H1 (cell line): ENCODE measurements at regions not wholly inside any gene's neighbourhood (a gene's known extent, or its start where the extent isn't known, plus 50 kb on each side); places are given as distances from the start of the nearest gene placed in this dataset.

Source experiments
- CTCF ChIA-PET: fragments of 300-600 bp; sonication (Branson Sonifier 250); formaldehyde crosslinking; loops from one replicate; lab custom pipeline; 2021; ENCODE audit not compliant: partially characterized antibody; lab: Charles Lee
- POLR2A ChIA-PET: fragments of 300-600 bp; sonication (Branson Sonifier 250); formaldehyde crosslinking; loops from one replicate; lab custom pipeline; 2021; ENCODE audit warnings: inconsistent platforms; ENCODE audit not compliant: partially characterized antibody; lab: Charles Lee
- DNase-seq, 2 experiments: peaks; one replicate each; pipeline versions ENCODE4 v3.0.0 to v3.0.0-alpha.2; 2010 to 2022; ENCODE audit warnings: low spot score in 2 of 2, low read depth in 1 of 2, mixed read lengths in 1 of 2
- FAIRE-seq: peaks from 2 replicates; lab custom pipeline; 2011; peaks lifted over from hg19 to GRCh38; lab: Jason Lieb, UNC
- H2AFZ ChIP-seq: 2 replicates; pipeline ENCODE4 v1.8.1; 2012; ENCODE audit warnings: low read length, inconsistent platforms
- H2AK5ac ChIP-seq: 2 replicates; pipeline ENCODE4 v1.6.1; 2013; ENCODE audit warnings: low read depth, low read length
- H2BK120ac ChIP-seq: replicated peaks from 2 replicates; pipeline ENCODE3; 2013; ENCODE audit warnings: low read depth, low read length, inconsistent platforms
- H2BK12ac ChIP-seq: 2 replicates; pipeline ENCODE4 v1.6.1; 2013; ENCODE audit warnings: low read depth, low read length
- H2BK15ac ChIP-seq: 2 replicates; pipeline ENCODE4 v1.6.1; 2013; ENCODE audit warnings: low read length
- H2BK20ac ChIP-seq: 2 replicates; pipeline ENCODE4 v1.6.1; 2013; ENCODE audit warnings: low read length
- H2BK5ac ChIP-seq: 2 replicates; pipeline ENCODE4 v1.6.1; 2013; ENCODE audit warnings: low read depth, low read length
- H3K14ac ChIP-seq: 2 replicates; pipeline ENCODE4 v1.6.1; 2013; ENCODE audit warnings: inconsistent platforms; ENCODE audit not compliant: insufficient read length
- H3K18ac ChIP-seq: 2 replicates; pipeline ENCODE4 v1.6.1; 2013; ENCODE audit warnings: low read length; ENCODE audit errors: extremely low read depth
- H3K23ac ChIP-seq: 2 replicates; pipeline ENCODE4 v1.6.1; 2013; ENCODE audit warnings: inconsistent platforms; ENCODE audit not compliant: insufficient read length
- H3K23me2 ChIP-seq: 2 replicates; pipeline ENCODE4 v1.6.1; 2013; ENCODE audit warnings: low read depth, low read length
- H3K27ac ChIP-seq: 2 replicates; pipeline ENCODE4 v1.6.1; 2011; ENCODE audit warnings: low read depth, low read length, inconsistent platforms
- H3K27me3 ChIP-seq, 4 experiments: replicated peaks in 1 of 4; 1 replicate in 1 of 4; 2 replicates in 3 of 4; pipeline versions ENCODE4 v1.6.1 to v1.8.1; 2011 to 2013; ENCODE audit warnings: low read length in 3 of 4, mild to moderate bottlenecking in 3 of 4, inconsistent platforms in 2 of 4, mixed read lengths in 2 of 4, moderate library complexity in 1 of 4; ENCODE audit not compliant: control insufficient read depth in 3 of 4, insufficient read depth in 3 of 4; ENCODE audit errors: extremely low read depth in 1 of 4
- H3K36me3 ChIP-seq, 4 experiments: 2 replicates each; pipeline versions ENCODE4 v1.6.1 to v1.8.1; 2011 to 2013; ENCODE audit warnings: mild to moderate bottlenecking in 4 of 4, low read length in 3 of 4, moderate library complexity in 2 of 4, control low read depth in 1 of 4, inconsistent platforms in 1 of 4; ENCODE audit not compliant: insufficient read depth in 4 of 4, control insufficient read depth in 2 of 4
- H3K4ac ChIP-seq: replicated peaks from 2 replicates; pipeline ENCODE3; 2013; ENCODE audit warnings: low read length, low read depth, mixed read lengths, inconsistent platforms; ENCODE audit not compliant: insufficient read length
- H3K4me1 ChIP-seq, 4 experiments: replicated peaks in 1 of 4; 1 replicate in 1 of 4; 2 replicates in 3 of 4; pipeline versions ENCODE4 v1.6.1 to v1.8.1; 2011 to 2013; ENCODE audit warnings: low read length in 3 of 4, inconsistent platforms in 2 of 4, mixed read lengths in 1 of 4; ENCODE audit not compliant: insufficient read depth in 4 of 4, control insufficient read depth in 3 of 4
- H3K4me2 ChIP-seq, 2 experiments: 2 replicates each; pipeline versions ENCODE4 v1.6.1 to v1.8.1; 2011 to 2013; ENCODE audit warnings: low read depth in 2 of 2, low read length in 2 of 2, control low read depth in 1 of 2, inconsistent platforms in 1 of 2, mild to moderate bottlenecking in 1 of 2; ENCODE audit not compliant: insufficient read depth in 1 of 2
- H3K4me3 ChIP-seq, 4 experiments: fragments of 200-600, 300-600 bp in 1 of 4; sonication (generic), shearing (Covaris generic), sonication (Bioruptor Twin) in 1 of 4; 2 replicates each; pipeline versions ENCODE4 v1.5.1 to v1.8.1; 2011 to 2016; ENCODE audit warnings: low read length in 4 of 4, low read depth in 3 of 4, control low read depth in 2 of 4, inconsistent platforms in 2 of 4, mild to moderate bottlenecking in 2 of 4, mixed read lengths in 1 of 4, moderate library complexity in 1 of 4; ENCODE audit not compliant: insufficient read depth in 2 of 4; ENCODE audit errors: extremely low read depth in 1 of 4
- H3K56ac ChIP-seq: replicated peaks from 2 replicates; pipeline ENCODE3; 2013; ENCODE audit warnings: low read depth, mild to moderate bottlenecking, mixed read lengths, low read length, inconsistent platforms; ENCODE audit not compliant: insufficient read length
- H3K79me1 ChIP-seq: 2 replicates; pipeline ENCODE4 v1.6.1; 2013; ENCODE audit warnings: low read depth, low read length, control low read depth
- H3K79me2 ChIP-seq, 2 experiments: 2 replicates each; pipeline versions ENCODE4 v1.6.1 to v1.8.1; 2012 to 2013; ENCODE audit warnings: low read length in 2 of 2, mild to moderate bottlenecking in 2 of 2, inconsistent platforms in 1 of 2; ENCODE audit not compliant: insufficient read depth in 2 of 2, control insufficient read depth in 1 of 2
- H3K9ac ChIP-seq, 4 experiments: replicated peaks in 1 of 4; 1 replicate in 1 of 4; 2 replicates in 3 of 4; pipeline versions ENCODE4 v1.6.1 to v1.8.1; 2011 to 2013; ENCODE audit warnings: low read depth in 3 of 4, low read length in 3 of 4, control low read depth in 2 of 4, mild to moderate bottlenecking in 2 of 4, moderate library complexity in 2 of 4, inconsistent platforms in 1 of 4; ENCODE audit errors: extremely low read depth in 1 of 4
- H3K9me3 ChIP-seq, 2 experiments: 2 replicates each; pipeline versions ENCODE4 v1.6.1 to v1.8.1; 2012 to 2013; ENCODE audit warnings: mild to moderate bottlenecking in 2 of 2, moderate library complexity in 2 of 2, control low read depth in 1 of 2, inconsistent platforms in 1 of 2, low read depth in 1 of 2, low read length in 1 of 2, mixed read lengths in 1 of 2; ENCODE audit not compliant: insufficient read depth in 2 of 2
- H4K20me1 ChIP-seq, 2 experiments: replicated peaks in 1 of 2; 2 replicates each; pipeline versions ENCODE3 to v1.8.1; 2011 to 2013; ENCODE audit warnings: inconsistent platforms in 2 of 2, low read length in 2 of 2, mild to moderate bottlenecking in 1 of 2; ENCODE audit not compliant: insufficient read depth in 2 of 2, control insufficient read depth in 1 of 2
- H4K5ac ChIP-seq: 2 replicates; pipeline ENCODE4 v1.6.1; 2013; ENCODE audit warnings: low read length, low read depth, mixed read lengths, inconsistent platforms; ENCODE audit not compliant: insufficient read length
- H4K8ac ChIP-seq: 2 replicates; pipeline ENCODE4 v1.8.0; 2013; ENCODE audit warnings: mild to moderate bottlenecking, moderate library complexity, low read length, inconsistent platforms; ENCODE audit not compliant: insufficient read depth; ENCODE audit errors: extremely low read depth
- H4K91ac ChIP-seq: replicated peaks from 2 replicates; pipeline ENCODE3; 2013; ENCODE audit warnings: low read length, mixed read lengths, inconsistent platforms; ENCODE audit not compliant: insufficient read length
- HDAC2 ChIP-seq, 2 experiments: fragments of 300-600 bp in 1 of 2; sonication (generic) in 1 of 2; IDR thresholded peaks; 2 replicates each; pipeline ENCODE4 v1.6.1; 2011 to 2012; ENCODE audit warnings: low read depth in 2 of 2, low read length in 2 of 2, mild to moderate bottlenecking in 2 of 2, moderate library complexity in 2 of 2, borderline replicate concordance in 1 of 2, inconsistent platforms in 1 of 2
- KDM1A ChIP-seq: fragments of 200-600, 300-600 bp; sonication (generic); IDR thresholded peaks from 2 replicates; pipeline ENCODE4 v1.7.1; 2016; ENCODE audit warnings: mild to moderate bottlenecking, low read length, borderline replicate concordance
- WGBS, 2 experiments: shearing (Covaris generic) in 1 of 2; methylation state at CpG; one replicate each; pipeline versions ENCODE4 v1.1.6 to v1.1.7; 2013 to 2015; ENCODE audit warnings: low lambda C conversion rate in 2 of 2, mixed read lengths in 2 of 2, inconsistent platforms in 1 of 2, low coverage in 1 of 2, missing lambda C conversion rate in 1 of 2; ENCODE audit not compliant: insufficient replicate concordance in 2 of 2, insufficient coverage in 1 of 2, insufficient read length in 1 of 2; ENCODE audit errors: extremely low coverage in 1 of 2, missing lambda C conversion rate in 1 of 2; 5-methylcytosine and 5-hydroxymethylcytosine counted together

- FAIRE-seq (no peak), DNase-seq (no peak)
- Histone ChIP-seq H3K36me3 (no peaks in the 10 kb centered on the region), H3K23me2 (no peaks in the 10 kb centered on the region), H3K4me2 (no peak overlapping the region), H3K56ac (no peak overlapping the region), H3K27ac (no peak overlapping the region), H3K79me1 (no peaks in the 10 kb centered on the region), H3K4me3 (no peak overlapping the region), H3K4ac (no peak overlapping the region), H2AFZ (no peak overlapping the region), H2BK15ac (no peak overlapping the region), H3K79me2 (no peaks in the 10 kb centered on the region), H3K23ac (no peak overlapping the region), H2BK5ac (no peak overlapping the region), H4K8ac (no peak overlapping the region)
- CTCF ChIA-PET, result interaction anchor here (0.6 to 5.5 kb wide), 9 partner anchors 14 to 199 kb away, joined by 3 to 63 read pairs (median 3); no protein-coding TSS in a partner anchor
- no peak for TF ChIP-seq KDM1A
- TF ChIP-seq HDAC2 (IDR thresholded peaks at IDR 0.05; ENCODE audit: borderline replicate concordance in 1 of 2, low read depth in 2 of 2, low read length in 2 of 2), result no peak
- TF ChIP-seq, all 59 proteins: peak for 0
- no peaks in the 10 kb centered on the region for H3K27me3 ChIP-seq
- H3K4me1 ChIP-seq, result peaks cover 0 to 4% (median 1%) of the 10 kb centered on the region in 4 experiments; a peak in 3 of 7 replicates
- H2BK12ac ChIP-seq, result no peak overlapping the region
- H3K9me3 ChIP-seq, result no peaks in the 10 kb centered on the region
- H2AK5ac ChIP-seq, result no peak overlapping the region
- POLR2A ChIA-PET, result interaction anchor here (1.0 kb wide), 1 partner anchor 43 kb away, joined by 3 read pairs; no protein-coding TSS in a partner anchor
- no peak overlapping the region for H4K91ac ChIP-seq
- 88% methylated on average over 9 of the region's 9 CpGs; no CpG with 5 or more reads in 1 of the 2 experiments for WGBS, 2 experiments
- no peak overlapping the region for H2BK20ac ChIP-seq
- no peaks in the 10 kb centered on the region for H4K20me1 ChIP-seq
- H4K5ac ChIP-seq, result no peak overlapping the region
- H3K9ac ChIP-seq, result no peak overlapping the region
- no peak overlapping the region for H2BK120ac ChIP-seq
- H3K18ac ChIP-seq, result no peak overlapping the region
- no peak overlapping the region for H3K14ac ChIP-seq
Observed at GRCh38 chr2:219728991-219729487, 101.6 kb downstream of the SLC4A3 start.
